Right kidney (tissue), 1 donor: ENCODE measurements at regions not wholly inside any gene's neighbourhood (a gene's known extent, or its start where the extent isn't known, plus 50 kb on each side); places are given as distances from the start of the nearest gene placed in this dataset.
"Not testable (repeated sequence)": the region's sequence is repeated elsewhere in the genome, so short reads cannot be mapped to it uniquely, and the experiment has no call there.

Experiments
- DNase-seq: peaks from one replicate; pipeline ENCODE4 v3.0.0-alpha.2; 2016

GRCh38 chr20:46785958-46786357 lies 76.5 kb downstream of the SLC2A10 start:
- DNase-seq, result no peak

GRCh38 chr20:46786566-46786965 lies 77.1 kb downstream of the SLC2A10 start:
- DNase-seq, result no peak

DNA sequence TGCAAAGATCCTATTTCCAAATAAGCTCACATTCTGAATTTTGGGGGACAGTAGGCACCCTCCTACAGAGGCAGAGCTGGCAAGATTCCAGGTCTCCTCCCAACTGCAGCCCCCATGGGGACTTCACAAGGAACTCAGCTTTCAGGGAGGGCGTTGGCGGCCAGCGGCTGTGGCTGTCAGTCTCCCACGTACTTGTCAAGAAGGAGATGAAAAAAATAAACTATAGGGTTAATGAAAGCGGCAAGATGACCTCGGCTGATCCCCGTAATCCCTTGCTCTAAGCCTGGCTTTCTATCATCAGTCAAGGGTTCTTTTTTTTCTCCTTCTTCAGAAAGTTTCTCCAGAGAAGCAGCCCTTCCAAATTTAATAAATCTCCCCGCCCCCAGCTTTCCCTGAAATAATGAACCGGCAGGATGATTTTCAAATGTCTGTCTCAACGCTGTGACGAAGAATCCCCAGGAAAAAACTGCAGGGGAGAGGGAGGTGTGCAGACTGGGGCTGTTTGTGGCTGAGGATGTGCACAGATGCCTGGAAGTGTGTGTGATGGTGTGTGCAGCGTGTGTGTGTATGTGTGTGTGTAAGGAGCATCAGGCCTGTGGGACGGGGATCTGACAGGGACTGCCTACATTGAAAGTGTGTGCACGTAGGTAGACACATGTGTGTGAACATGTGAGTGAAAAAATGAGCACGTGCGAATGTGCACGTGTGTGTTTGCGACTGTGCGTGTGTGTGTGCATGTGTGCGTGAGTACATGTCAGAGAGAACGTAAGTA lies 78.7 kb downstream of the SLC2A10 start:
- no peak for DNase-seq

- not testable (repeated sequence) for DNase-seq
These were observed 79.3 kb downstream of the SLC2A10 start for GRCh38 chr20:46788763-46789091.

GRCh38 chr20:46789339-46790028 lies 80.0 kb downstream of the SLC2A10 start:
- DNase-seq, result no peak

GRCh38 chr20:46791722-46792416 lies 82.4 kb downstream of the SLC2A10 start:
- no peak for DNase-seq

DNA sequence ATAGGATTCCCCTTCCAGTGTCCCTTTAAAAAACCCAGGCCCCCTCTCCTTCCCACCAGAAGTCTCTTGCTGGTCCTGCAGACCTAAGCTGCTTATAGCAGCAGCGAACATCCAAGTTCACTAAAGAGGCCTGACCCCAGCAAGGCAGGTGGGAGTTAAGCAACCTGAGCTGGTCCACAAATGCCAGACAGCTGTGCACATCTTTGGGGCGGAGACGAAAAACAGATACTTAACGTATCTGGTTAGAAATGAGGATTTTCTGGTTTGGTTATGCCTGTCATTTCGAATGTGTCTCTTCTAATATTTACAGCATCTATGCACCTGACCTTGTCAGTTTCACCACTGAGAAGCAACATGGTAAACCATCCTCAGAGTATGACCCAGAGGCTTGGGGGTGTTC lies 87.8 kb downstream of the SLC2A10 start:
- no peak for DNase-seq

DNA sequence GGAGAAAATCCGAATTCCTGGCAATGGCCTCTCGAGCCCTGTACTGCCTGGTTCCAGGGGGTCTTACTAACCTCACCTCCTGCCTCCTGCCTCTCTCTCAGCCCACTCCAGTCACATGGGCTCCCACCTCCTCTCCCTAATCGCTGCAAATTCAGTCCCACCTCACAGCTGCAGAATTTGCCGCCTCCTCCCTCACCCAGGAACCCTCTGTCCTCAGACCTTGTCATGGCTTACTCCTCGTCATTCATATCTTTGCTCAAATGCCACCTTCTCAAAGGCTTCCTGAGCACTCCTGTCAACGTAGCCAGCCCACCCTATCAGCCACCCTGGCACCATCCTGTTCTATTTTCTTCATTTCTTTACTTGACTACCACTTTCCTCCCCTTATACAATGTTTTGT lies 89.0 kb downstream of the SLC2A10 start:
- DNase-seq, result no peak

DNA sequence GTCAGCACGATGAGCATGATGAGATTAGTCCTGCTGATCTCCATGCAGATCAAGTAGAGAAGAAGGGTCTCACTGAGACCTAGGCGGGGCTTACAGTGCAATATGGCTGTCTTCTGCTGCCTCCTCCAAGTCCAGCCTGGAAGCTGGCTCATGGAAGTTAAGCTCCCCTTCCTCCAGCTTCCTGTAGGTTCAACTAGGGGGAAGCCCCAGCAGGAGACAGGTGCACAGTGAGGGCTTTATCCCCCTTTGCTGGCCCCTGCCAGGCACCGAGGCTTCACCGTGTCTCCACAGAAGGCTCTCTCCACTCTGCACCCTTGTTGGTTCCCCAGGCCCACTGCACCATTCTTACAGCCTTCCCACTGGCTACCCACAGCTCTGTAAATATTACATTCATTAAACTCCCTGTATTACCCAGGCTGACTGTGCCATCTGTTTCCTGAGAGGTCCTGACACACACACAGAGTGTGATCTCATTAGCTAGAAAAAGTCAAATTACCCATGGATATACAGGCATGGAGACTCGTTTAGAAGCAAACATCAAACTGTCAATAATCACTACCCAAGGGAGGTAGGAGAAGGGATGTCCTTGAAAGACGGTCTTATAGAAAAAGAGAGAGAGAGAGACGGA lies 90.4 kb downstream of the SLC2A10 start:
- DNase-seq, result no peak

DNA sequence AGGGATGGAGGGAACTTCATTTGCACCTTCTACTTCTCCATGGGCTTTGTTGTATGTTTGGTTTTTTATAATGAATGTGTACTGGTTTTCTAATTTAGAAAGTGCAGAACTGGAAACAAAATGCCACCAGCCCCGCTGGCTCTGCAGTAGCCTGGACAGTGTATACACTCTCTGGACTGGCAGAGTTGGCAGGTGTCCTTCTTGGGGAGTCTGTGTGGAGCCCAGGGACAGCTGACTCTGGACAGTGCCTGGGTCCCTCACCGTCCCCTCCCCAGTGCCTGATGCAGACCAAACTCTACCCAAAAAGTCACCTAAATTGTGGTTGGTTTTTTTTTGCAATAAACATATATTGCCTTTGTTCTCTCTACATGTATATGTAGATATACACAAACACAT lies 91.0 kb downstream of the SLC2A10 start:
- DNase-seq, result no peak

- DNase-seq, result no peak
These were observed 91.7 kb downstream of the SLC2A10 start for GRCh38 chr20:46801003-46801702.

- no peak for DNase-seq
These were observed 91.9 kb upstream of the EYA2 start for GRCh38 chr20:46802722-46803121.

- DNase-seq, result no peak
These were observed 91.3 kb upstream of the EYA2 start for GRCh38 chr20:46803123-46804020.

DNA sequence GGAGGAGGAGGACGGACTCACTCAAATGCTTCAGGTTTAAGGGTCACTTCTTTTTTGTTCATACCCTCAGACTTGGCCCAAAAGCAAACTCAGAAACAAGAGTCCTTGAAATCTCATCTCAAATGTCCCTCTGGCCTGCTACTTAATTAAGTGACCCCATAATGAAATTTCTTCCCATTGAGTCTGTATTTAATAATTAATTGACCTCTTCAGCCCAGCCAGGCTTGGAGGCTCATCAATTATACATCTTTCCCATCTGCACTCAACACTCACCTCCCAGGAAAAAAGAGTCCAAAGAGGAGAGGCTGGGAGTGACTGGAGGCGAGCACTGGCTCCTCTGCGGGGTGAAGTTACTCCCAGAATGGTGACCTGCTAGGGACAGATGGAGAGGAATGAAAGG lies 90.5 kb upstream of the EYA2 start:
- no peak for DNase-seq

DNA sequence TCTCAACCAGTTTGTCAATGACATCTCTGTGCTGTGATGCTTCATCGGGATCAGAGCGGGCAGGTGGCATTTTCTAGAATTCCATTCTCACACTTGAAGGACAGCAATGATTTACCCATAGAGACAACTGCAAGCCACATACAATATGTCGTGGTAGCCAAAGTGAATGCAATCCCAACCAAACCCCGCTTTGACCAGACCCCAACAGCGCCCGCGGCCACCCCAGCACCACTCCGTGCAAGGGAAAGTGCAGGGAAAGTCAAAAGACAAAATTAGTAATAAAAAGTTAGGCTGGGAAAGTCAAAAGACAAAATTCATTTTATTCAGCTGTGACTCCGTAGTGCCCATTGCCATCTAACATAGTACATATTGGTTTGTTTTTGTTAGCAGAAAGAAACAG lies 88.8 kb upstream of the EYA2 start:
- DNase-seq, result no peak

GRCh38 chr20:46807998-46808397 lies 86.6 kb upstream of the EYA2 start:
- DNase-seq, result no peak

GRCh38 chr20:46808565-46808964 lies 86.1 kb upstream of the EYA2 start:
- no peak for DNase-seq

GRCh38 chr20:46809706-46810360 lies 84.8 kb upstream of the EYA2 start:
- DNase-seq, result no peak

DNA sequence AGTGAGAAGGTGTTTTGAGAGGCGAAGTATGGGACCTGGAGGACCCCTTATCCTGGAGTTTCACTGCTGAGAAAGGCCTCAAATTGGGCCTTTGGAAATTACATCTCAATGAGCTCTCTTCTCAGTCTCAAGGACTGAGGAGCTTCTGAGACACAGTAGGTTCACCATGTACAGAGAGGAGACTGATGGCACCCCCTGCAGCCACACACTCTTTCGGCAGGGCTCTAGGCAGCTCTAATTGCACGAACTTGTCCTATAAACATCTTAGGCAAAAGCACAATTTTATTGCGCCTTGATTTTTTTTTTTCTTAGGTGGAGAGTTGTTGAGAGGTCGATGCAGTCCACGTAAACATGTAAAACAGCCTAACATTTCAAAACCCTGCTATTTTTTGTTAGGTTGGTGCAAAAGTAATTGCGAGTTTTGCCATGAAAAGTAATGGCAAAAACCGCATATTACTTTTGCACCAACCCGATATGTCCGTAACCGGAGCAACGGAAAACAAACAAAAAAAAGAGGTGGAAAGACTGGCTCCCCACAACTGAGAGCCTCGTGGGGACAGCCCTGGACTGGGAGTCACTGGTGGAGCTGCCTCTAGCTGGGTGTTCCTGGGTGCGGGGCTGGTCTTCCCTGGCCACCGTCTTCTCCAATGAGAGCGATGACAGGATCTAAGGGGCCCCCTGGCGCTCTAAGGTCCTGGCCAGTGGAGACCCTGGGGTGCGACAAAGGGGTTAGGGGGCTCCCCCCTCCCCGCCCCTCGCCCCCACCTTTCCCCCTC lies 84.0 kb upstream of the EYA2 start:
- DNase-seq, result no peak
